GM21717 (cell line): ENCODE measurements at regions not wholly inside any gene's neighbourhood (a gene's known extent, or its start where the extent isn't known, plus 50 kb on each side); places are given as distances from the start of the nearest gene placed in this dataset.
"Not testable (repeated sequence)": the region's sequence is repeated elsewhere in the genome, so short reads cannot be mapped to it uniquely, and the experiment has no call there.

ENCODE experiments used
- ATAC-seq: cut with Tn5 transposase; IDR thresholded peaks from one replicate; pipeline ENCODE4 v1.9.1; 2021; ENCODE audit warnings: mild to moderate bottlenecking, moderate library complexity; ENCODE audit not compliant: unreplicated experiment

DNA sequence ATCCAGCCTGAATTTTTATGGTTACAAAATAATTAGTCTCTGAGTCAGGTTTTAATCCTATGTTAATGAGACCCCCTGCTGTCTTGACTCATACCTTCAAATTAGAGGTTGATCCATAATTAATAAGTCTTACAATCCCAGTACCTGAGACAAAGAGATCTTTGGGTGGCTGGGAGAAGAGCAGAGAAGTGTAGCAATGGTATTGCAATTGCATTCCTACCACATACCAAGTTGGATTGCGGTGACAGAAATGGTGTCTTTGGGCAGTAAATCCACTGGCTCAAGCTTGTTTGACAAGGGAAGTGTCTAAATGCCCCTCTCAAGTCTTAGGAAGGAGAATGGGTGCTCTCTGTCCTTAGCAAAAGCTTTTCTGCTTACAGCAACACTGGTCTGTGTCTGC lies 150.4 kb downstream of the BTBD3 start:
- ATAC-seq, result no peak

DNA sequence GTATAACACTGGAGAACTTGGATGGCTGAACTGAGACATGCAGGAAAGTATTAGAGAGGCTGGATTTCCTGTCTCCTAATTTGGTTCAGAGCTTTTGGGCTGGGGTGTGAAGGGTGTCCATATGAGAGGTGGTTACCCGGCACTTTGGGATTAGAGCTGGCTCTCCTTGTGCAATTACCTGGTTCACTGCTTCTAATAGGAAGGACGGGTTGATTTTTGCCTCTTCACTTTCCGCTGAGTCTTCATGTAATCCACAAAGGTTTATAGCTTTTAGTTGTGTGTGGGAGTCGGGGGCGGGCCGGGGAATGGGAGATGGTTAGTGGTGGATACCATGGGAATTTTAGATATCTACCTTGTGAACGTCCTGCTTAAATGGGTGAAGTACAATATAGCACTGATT lies 151.5 kb downstream of the BTBD3 start:
- no peak for ATAC-seq

DNA sequence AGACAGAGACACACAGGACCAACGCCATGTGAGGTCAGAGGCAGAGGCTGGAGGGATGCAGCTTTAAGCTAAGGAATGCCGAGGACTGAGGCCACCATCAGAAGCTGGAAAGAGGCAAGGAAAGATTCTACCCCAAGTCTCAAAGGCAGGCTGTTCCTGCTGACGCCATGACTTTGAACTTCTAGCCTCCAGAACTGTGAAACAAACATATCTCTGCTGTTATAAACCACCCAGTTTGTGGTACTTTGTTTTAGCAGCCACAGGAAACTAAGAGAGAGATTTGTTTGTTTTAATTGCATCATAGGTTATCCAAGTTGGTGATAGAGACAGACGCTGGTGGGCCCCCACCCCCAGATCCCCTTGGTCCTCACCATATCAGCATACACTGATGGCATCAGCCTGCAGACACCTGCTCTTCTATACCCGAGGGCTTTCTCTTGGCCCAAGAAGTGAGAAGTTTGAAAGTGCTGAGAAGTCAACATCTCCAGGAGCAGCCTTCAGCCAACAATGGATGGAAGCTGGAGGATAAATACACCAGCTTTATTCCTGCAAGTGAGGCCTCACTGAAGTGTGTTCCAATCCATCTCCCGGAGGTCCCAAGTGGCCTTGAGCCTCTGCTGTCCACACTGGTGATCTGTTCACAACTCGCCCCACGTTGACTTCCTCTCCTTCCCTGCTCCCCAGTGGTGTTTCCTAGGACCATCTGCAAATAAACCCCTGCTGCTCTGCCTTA lies 154.7 kb downstream of the BTBD3 start:
- ATAC-seq, result no peak

DNA sequence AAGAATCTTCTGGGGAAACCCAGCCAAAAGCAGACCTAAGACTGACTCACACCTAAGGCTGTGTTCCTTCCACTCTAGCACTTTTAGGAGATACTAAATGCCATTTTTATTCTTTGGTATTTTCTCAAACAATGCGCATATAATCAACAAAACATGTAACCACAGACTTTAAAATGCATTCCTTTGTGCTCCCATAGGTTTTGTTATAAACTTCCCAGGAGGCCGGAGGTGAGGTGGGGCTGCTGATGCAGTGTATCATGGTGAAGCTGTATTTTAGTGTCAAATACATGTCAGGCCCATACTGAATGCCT lies 155.2 kb downstream of the BTBD3 start:
- no peak for ATAC-seq

DNA sequence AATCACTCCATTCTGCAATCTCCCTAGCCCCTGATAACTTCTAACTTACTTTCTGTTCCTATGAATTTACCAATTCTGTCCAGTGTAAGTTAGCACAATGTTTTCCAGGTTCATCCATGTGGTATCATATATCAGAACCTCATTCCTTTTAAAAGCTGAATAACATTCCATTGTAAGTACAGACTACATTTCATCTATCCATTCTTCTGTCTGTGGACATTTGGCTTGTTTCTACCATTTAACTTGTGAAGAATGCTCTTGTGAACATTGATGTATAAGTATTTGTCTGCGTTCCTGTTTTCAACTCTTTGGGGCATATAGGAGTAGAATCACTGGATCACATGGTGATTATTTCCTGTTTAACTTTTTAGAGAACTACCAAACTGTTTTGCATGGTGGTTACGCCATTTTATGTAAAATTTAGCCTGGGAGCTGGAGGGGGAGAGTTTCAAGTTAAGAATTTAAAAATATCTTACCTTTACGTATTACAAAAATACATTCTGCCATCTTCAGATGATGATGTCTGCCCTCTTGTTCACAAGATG lies 156.5 kb downstream of the BTBD3 start:
- ATAC-seq, result no peak

DNA sequence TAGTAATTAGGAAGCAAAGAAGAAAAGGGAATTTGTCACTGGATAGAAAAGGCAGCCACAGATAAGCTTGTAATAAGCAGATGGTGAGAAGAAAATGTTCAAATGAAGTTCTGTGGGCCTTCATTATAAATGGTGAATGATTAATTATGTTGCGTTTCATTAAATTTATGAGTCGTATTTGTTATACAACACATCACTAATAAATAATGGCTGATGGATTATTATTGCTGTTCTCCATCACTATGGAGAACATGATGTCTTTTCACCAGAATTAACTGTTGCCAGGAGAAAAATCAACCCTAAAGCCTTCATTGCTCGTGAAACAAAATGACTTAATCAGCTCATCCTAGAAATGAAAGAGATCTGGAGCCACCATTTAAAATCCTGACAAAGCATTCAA lies 158.5 kb downstream of the BTBD3 start:
- ATAC-seq, result no peak

DNA sequence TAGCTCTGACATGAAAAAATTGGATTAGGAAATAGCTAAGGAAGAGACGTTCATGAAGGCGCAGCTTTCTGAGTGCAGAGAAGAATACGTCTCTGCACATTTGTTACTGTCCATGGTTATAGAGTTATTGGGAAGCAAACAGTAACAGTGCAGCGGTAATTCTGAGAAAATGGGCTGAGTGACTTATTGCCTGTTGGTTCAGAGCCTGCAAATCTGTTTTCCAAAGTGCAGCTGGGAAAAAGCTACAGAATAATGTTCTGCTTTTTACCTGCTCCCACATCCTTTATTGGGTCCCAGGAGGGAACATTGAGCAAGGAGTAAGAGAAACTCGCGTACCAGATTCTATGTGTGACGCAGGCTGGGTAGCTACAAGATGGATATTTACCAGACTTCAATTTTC lies 160.2 kb downstream of the BTBD3 start:
- ATAC-seq, result no peak

DNA sequence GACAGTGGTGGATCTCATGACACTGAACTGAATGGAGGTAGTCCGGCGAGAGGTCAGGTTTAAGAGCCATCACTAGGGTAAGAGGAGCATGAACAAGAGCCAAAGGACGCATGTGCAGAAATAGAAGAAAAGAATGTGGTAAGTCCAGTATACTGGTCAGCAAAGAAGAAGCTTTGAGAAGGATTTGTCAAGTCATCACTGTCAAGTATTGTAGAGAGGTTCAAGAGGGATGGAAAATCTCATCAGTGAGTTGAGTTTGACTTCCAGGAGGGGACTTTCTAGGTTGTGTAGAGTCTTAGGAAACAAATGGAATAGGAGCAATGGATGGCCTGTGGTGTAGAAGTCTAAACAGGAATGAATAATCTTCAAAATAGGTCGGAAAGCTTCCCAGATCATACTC lies 161.8 kb downstream of the BTBD3 start:
- no peak for ATAC-seq

DNA sequence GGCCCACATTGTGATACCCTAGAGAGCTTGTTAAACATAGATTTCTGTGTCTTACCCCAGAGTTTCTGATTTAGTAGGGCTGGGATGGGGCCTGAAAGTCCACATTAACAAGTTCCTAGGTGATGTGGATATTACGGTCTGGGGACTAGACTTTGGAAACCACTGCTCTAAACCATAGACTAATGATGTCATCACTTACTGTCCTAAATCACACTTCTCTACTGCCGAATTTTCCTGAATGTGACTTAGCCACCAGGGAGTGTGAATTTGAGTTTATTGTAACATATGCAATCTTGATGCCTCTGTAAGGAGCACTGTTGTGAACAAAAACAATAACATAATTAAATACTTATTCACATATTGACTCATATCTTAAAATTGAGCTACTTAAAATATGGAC lies 165.6 kb downstream of the BTBD3 start:
- no peak for ATAC-seq

DNA sequence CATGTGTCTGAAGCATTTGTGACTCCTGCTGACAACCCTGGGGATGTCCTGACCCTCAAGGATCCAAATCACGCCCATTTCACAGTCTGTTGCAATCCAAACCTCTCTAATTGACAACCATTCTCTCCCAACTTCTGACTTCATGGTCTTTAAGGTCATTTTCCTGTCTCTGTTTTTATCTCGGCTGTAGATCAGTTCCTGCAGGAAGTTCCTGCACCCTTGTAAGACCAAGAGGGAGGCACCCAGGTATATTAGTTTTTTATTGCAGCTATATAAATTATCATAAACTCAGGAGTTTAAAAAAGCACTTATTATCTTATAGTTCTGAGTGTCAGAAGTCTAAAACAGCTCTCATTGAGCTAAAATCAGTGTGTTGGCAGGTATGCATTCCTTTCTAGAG lies 166.8 kb downstream of the BTBD3 start:
- ATAC-seq, result no peak

DNA sequence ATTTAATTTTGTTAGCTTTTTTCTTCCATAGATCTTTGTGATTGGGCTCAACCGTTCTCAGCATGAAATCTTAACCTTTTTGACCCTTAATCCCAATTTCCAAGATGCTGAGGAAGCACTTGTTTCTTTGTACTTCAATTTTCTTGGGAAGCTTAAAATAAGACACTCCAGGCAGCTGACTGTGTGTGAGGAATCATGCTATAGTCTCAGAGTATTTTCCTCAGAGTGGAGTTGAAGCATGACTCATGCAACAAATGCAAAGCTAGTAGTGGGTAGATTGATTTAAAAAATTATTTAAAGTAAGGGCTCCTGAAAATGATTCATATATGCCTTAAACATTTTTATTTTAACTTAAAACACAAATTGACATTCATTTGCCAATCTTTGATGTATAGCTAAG lies 168.7 kb downstream of the BTBD3 start:
- ATAC-seq, result no peak

DNA sequence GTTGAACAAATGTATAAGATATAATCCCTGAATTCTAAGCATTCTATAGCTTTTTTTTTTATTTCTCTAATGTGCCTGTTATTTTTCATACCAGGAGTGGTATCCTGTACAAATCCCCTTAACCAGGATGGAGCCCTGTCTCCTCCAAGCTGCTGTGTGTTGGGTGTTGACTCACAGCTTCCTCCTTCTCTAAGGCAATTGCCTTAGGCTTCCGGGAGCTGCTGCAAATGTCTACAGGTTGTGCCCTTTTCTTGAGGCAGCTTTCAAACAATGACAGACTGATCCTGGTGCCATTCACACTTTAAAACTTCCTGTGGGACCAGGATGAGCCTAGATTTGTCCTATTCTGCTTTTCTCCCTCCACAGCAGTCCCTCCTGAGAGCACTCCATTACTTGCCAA lies 173.2 kb downstream of the BTBD3 start:
- no peak for ATAC-seq

DNA sequence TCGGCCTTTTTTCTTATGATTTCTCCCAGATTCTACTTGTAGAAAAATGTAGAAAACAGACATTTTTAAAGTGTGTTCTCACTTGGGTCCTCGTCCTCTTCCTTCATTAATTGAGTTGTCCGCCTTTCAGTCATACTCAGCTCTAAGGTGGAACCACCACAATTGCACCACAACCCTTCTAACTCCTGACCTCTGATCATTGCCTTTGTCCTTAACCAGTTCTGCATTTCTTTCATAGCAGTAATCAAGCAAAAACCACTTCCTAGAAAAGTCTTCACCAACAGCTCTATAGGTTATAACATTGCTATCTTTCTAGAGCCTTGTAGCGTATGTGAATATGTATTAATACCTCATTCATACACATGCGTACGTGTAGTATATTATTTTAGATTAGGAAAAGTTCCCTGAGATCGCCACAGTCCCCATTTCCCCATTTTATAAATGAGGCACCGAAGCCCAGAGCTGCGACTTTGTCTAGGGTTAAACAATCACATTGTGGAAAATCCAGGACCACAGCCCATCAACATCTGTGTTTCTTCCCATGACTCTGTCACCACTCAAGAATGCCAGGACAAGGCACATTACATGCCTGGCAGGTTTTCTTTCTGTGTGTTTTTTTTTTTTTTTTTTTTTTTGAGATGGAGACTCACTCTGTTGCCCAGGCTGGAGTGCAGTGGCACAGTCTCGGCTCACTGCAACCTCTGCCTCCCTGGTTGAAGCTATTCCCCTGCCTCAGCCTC lies 175.5 kb downstream of the BTBD3 start:
- no peak for ATAC-seq

DNA sequence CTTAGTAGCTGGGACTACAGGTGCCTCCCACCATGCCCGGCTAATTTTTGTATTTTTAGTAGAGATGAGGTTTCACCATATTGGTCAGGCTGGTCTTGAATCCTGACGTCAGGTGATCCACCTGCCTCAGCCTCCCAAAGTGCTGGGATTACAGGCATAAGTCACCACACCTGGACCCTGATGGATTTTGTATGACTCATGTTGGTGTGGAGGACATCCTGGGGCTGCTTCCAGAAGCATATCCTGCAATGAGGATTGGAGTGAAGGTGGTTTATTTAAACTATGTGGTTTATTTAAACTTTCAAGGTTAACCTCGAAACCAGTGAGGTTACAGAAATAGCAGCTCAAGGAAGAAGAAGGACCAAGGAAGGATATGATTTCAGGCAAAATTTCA lies 176.1 kb downstream of the BTBD3 start:
- not testable (repeated sequence) for ATAC-seq

DNA sequence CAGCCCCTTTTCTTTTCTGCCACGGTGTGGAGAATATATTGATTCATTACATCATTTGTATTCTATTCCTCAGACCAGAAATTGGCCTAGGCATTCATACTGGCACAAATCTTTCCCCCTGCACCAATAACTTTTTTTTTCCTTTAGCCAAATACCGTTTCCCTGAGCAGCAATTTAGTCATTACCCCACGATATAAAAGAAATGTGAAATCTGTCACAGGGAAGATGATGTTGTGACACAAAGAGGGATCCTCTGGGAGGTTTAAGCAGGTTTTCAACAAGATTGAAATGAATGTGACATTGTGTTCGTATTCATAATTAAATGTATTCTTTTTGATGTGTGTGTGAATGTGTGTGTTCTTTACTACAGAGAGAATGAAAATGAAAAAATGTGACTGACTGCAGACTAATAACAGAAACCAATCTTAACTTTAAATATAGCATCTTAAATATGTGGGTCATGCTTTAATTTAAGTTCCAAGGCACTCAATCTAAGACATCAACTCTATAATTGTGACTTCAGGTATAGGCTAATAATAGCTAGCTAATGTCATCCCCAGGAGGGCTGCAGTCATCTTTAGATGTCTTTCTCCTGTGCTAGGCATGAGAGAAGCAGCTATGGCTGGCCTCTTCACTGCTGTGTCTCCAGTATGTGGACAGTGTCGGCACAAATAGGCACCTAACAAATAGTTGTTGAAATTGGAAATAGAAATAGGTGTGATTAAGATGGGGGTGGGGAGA lies 177.7 kb downstream of the BTBD3 start:
- ATAC-seq, result no peak

DNA sequence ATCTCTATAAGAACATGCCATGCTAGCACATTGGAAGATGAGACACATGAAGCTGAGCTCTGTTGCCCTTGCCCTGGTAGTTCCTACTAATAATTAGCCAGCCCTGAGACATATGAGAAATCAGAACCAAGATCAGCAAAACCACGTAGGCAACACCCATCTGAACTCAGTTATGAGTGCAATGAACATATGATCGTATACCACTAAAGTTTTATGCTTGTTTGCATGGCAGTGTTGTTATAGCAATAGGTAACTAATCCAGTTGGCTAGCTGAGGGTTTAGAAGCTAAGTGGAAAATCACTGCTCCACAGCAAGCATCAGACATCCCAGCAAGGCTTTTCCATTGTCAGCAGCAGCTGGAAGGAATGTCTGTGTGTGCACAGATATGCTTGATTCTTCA lies 180.7 kb downstream of the BTBD3 start:
- no peak for ATAC-seq

DNA sequence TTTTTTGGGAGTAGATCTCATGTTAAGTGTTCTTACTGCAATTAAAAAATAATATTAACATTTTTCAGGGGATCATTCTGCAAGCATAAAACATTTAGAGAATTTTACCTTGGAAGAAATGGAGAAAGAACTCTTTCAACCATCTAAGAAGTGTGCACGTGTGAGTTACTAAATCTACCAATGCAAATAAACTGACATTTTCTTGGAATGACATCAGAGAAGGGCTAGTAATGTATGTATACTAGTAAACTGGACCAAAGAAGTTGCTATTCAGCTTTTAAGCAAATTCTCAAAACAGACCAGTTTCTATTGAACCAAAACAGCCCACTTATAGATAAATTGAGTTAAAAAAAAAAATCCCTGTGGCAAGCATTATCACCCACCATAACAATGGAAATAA lies 191.2 kb downstream of the BTBD3 start:
- ATAC-seq, result no peak

DNA sequence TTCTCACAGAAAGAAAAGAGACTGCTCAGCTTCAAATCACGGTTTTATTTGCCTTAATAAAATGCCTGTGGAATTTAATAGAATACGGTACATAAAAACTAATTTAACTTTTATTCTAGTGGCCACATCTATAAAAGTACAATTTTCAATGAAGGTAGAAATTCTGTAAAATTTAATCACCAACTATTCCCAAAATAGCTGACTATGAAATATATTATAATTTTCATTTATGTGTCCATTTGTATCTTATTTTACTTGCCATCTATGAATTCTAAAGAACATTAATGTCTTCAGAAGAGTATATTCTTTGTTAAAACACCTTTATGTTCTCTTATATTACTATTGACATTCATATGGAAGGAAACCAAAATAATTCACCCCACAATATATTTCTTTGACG lies 192.6 kb downstream of the BTBD3 start:
- no peak for ATAC-seq

DNA sequence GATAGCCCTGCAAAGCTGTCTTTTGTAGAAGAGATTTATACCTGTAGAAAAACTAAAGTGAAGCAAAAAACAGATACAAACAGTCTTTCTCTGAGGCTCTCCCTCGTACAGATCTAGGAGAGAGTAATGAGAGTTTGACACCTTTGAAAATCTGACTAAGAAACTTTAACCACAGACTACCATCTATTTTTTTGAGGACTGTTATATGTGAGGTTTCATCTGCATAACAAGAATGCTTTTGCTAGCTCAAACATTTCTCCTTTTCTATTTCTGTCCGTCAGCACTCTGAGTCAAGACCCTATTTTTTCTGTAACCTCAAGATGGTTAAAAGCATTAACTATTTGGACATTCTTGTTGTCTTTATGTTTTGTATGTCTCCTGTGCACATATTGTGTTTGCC lies 193.0 kb downstream of the BTBD3 start:
- ATAC-seq, result no peak

DNA sequence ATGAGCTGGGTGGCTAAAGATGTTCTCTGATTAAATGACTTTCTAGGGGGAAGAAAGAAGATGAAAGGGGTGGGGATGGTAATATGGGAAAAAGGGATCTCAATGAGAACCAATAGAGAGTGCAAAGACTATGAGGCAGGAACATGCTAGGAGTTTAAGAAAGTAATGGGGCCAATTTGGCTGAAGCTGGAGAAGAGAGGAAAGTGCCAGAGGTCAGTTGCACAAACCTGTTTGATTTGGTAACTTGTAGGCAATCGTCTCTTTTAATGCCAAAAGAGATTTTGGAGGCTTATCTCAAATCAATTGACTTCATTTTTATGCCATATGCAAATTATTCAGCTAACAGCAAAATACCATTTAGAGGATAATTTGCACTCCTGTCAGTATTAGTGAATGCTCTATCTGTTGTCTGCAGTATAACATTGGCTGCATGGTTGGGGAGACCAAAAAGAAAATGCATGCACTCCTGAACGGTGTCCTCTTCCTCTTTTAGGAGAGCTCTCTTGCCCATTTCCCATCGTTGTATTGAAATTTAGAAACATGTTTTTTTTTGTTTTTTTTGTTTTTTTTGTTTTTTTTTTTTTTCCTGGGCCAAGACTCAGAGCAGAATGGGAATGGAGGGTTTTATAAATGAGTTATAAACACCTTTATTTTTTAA lies 193.9 kb downstream of the BTBD3 start:
- ATAC-seq, result no peak

DNA sequence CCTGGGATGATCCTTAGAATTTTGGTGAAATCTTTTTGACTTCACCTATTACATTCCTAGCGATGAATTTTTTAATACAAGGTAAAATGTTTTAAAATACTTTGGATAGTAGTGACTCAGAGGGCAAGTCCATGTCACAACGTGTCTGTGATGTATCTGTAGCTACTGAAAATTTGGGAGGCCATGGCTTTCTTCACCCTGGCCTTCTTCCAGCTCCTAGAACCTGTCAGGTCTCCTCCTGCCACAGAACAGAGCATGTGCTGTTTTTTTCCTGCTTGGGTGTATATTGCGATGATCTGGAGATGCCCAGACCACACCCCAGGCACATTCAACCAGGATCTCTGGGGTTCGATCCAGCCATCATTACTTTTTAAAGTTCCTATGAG lies 194.4 kb downstream of the BTBD3 start:
- no peak for ATAC-seq
